NAMALWA (cell line): ENCODE measurements at regions not wholly inside any gene's neighbourhood (a gene's known extent, or its start where the extent isn't known, plus 50 kb on each side); places are given as distances from the start of the nearest gene placed in this dataset.

ENCODE experiments used
- DNase-seq: peaks from one replicate; pipeline ENCODE4 v3.0.0-alpha.2; 2015; ENCODE audit warnings: low spot score

GRCh38 chr19:28977826-28978225, 235.1 kb downstream of the UQCRFS1 start:
- DNase-seq, result no peak

GRCh38 chr19:28972058-28972852, 240.7 kb downstream of the UQCRFS1 start:
- DNase-seq, result no peak

- no peak for DNase-seq
Measured at GRCh38 chr19:28971513-28971912, 241.4 kb downstream of the UQCRFS1 start.

GRCh38 chr19:28971049-28971448, 241.9 kb downstream of the UQCRFS1 start:
- no peak for DNase-seq

- no peak for DNase-seq
Measured at GRCh38 chr19:28968721-28969120, 244.2 kb downstream of the UQCRFS1 start.

- DNase-seq, result no peak
Measured at GRCh38 chr19:28966737-28967399, 246.1 kb downstream of the UQCRFS1 start.

- DNase-seq, result no peak
Measured at GRCh38 chr19:28964500-28964899, 248.5 kb downstream of the UQCRFS1 start.

GRCh38 chr19:28963486-28964250, 249.3 kb downstream of the UQCRFS1 start:
- DNase-seq, result no peak

- DNase-seq, result no peak
Measured at GRCh38 chr19:28961772-28962500, 251.0 kb downstream of the UQCRFS1 start.

GRCh38 chr19:28960986-28961705, 251.8 kb downstream of the UQCRFS1 start:
- no peak for DNase-seq

GRCh38 chr19:28960586-28960985, 252.4 kb downstream of the UQCRFS1 start:
- no peak for DNase-seq

- DNase-seq, result no peak
Measured at GRCh38 chr19:28956961-28957360, 256.0 kb downstream of the UQCRFS1 start.

- DNase-seq, result no peak
Measured at GRCh38 chr19:28956421-28956820, 256.5 kb downstream of the UQCRFS1 start.

- no peak for DNase-seq
Measured at GRCh38 chr19:28949535-28949934, 263.4 kb downstream of the UQCRFS1 start.

- DNase-seq, result no peak
Measured at GRCh38 chr19:28949027-28949426, 263.9 kb downstream of the UQCRFS1 start.

- DNase-seq, result no peak
Measured at GRCh38 chr19:28948566-28948965, 264.4 kb downstream of the UQCRFS1 start.

GRCh38 chr19:28948026-28948425, 264.9 kb downstream of the UQCRFS1 start:
- DNase-seq, result no peak

GRCh38 chr19:28943651-28944050, 269.3 kb downstream of the UQCRFS1 start:
- DNase-seq, result no peak

GRCh38 chr19:28941833-28942232, 271.1 kb downstream of the UQCRFS1 start:
- no peak for DNase-seq

- DNase-seq, result no peak
Measured at GRCh38 chr19:28940751-28941500, 272.0 kb downstream of the UQCRFS1 start.

GRCh38 chr19:28939236-28939635, 273.7 kb downstream of the UQCRFS1 start:
- DNase-seq, result no peak
